NT2/D1 (cell line): ENCODE measurements at regions not wholly inside any gene's neighbourhood (a gene's known extent, or its start where the extent isn't known, plus 50 kb on each side); places are given as distances from the start of the nearest gene placed in this dataset.

ENCODE experiments used
- SUZ12 ChIP-seq: IDR thresholded peaks from 2 replicates; pipeline ENCODE4 v1.6.1; 2011; ENCODE audit not compliant: insufficient read length, insufficient read depth; ENCODE audit errors: extremely low read depth
- YY1 ChIP-seq: IDR thresholded peaks from 2 replicates; pipeline ENCODE4 v1.6.1; 2011; ENCODE audit not compliant: insufficient read length, insufficient read depth
- ZNF274 ChIP-seq: IDR thresholded peaks from 2 replicates; pipeline ENCODE4 v1.6.1; 2011; ENCODE audit warnings: mild to moderate bottlenecking, low read depth, low read length

GRCh38 chr1:198823626-198824025 lies 184.8 kb downstream of the PTPRC start:
- TF ChIP-seq YY1 (no peak), ZNF274 (no peak), SUZ12 (no peak)
